ENCODE measurements at regions not wholly inside any gene's neighbourhood (a gene's known extent, or its start where the extent isn't known, plus 50 kb on each side); places are given as distances from the start of the nearest gene placed in this dataset.

DNA sequence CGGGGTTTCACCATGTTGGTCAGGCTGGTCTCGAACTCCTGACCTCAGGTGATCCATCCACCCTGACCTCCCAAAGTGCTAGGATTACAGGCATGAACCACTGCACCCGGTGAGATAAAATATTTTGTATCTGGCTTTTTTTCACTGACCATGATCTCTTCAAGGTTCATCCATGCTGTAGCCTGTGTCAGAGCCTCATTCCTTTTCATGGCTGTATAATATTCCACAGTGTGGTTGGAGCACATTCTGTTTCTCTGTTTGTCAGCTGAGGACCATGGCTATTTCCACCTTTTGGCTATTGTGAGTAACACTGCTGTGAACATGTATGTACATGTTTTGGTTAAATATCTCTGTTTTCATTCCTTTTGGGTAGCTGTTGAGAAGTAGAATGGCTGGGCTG is 169.2 kb downstream of the SHOX start:
- TF ChIP-seq, protein P1, sequence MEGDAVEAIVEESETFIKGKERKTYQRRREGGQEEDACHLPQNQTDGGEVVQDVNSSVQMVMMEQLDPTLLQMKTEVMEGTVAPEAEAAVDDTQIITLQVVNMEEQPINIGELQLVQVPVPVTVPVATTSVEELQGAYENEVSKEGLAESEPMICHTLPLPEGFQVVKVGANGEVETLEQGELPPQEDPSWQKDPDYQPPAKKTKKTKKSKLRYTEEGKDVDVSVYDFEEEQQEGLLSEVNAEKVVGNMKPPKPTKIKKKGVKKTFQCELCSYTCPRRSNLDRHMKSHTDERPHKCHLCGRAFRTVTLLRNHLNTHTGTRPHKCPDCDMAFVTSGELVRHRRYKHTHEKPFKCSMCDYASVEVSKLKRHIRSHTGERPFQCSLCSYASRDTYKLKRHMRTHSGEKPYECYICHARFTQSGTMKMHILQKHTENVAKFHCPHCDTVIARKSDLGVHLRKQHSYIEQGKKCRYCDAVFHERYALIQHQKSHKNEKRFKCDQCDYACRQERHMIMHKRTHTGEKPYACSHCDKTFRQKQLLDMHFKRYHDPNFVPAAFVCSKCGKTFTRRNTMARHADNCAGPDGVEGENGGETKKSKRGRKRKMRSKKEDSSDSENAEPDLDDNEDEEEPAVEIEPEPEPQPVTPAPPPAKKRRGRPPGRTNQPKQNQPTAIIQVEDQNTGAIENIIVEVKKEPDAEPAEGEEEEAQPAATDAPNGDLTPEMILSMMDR (IDR thresholded peaks at IDR 0.05), result no peak
- TF ChIP-seq POLR2AphosphoS5 (IDR thresholded peaks at IDR 0.05), result no peak

Measured in gastroesophageal sphincter (tissue), 3 donors.